Fibroblast of lung (primary cell): ENCODE measurements at regions not wholly inside any gene's neighbourhood (a gene's known extent, or its start where the extent isn't known, plus 50 kb on each side); places are given as distances from the start of the nearest gene placed in this dataset.

ENCODE experiments used
- DNase-seq, 2 donors: peaks; one replicate each; pipeline versions ENCODE4 v3.0.0 to v3.0.0-alpha.2; 2010; ENCODE audit warnings: low read depth in 2 of 2
- H2AFZ ChIP-seq: 2 replicates; pipeline ENCODE4 v1.5.1; 2012; ENCODE audit warnings: low read length, control low read depth, inconsistent platforms
- H3K27ac ChIP-seq: 2 replicates; pipeline ENCODE4 v1.5.1; 2011; ENCODE audit warnings: low read length, control low read depth; ENCODE audit not compliant: insufficient read depth
- H3K27me3 ChIP-seq: 2 replicates; pipeline ENCODE4 v1.5.1; 2011; ENCODE audit warnings: mild to moderate bottlenecking, low read length; ENCODE audit not compliant: control insufficient read depth, insufficient read depth
- H3K36me3 ChIP-seq: 2 replicates; pipeline ENCODE4 v1.5.1; 2011; ENCODE audit warnings: low read length; ENCODE audit not compliant: control insufficient read depth, insufficient read depth
- H3K4me1 ChIP-seq: 2 replicates; pipeline ENCODE4 v1.5.1; 2011; ENCODE audit warnings: low read length; ENCODE audit not compliant: control insufficient read depth, insufficient read depth; ENCODE audit errors: extremely low read depth
- H3K4me2 ChIP-seq: 2 replicates; pipeline ENCODE4 v1.5.1; 2011; ENCODE audit warnings: low read length, control low read depth; ENCODE audit not compliant: insufficient read depth; ENCODE audit errors: extremely low read depth
- H3K4me3 ChIP-seq, 4 experiments: fragments of 200-600 bp in 1 of 4; sonication (generic) in 1 of 4; replicated peaks in 1 of 4; 2 replicates each; pipeline ENCODE4 v1.5.1; 2011 to 2016; ENCODE audit warnings: low read length in 4 of 4, low read depth in 3 of 4, mild to moderate bottlenecking in 3 of 4, control low read depth in 2 of 4, inconsistent platforms in 1 of 4, mixed read lengths in 1 of 4; ENCODE audit not compliant: insufficient read depth in 1 of 4; ENCODE audit errors: control extremely low read depth in 1 of 4
- H3K79me2 ChIP-seq: 2 replicates; pipeline ENCODE4 v1.5.1; 2012; ENCODE audit warnings: mild to moderate bottlenecking, low read length, inconsistent platforms; ENCODE audit not compliant: control insufficient read depth, insufficient read depth
- H3K9ac ChIP-seq: 2 replicates; pipeline ENCODE4 v1.5.1; 2011; ENCODE audit warnings: mild to moderate bottlenecking, low read length, control low read depth; ENCODE audit not compliant: insufficient read depth
- H3K9me3 ChIP-seq: 2 replicates; pipeline ENCODE4 v1.5.1; 2012; ENCODE audit warnings: low read depth, low read length; ENCODE audit not compliant: control insufficient read depth, insufficient read depth
- H4K20me1 ChIP-seq: 2 replicates; pipeline ENCODE4 v1.5.1; 2011; ENCODE audit warnings: low read length; ENCODE audit not compliant: control insufficient read depth, insufficient read depth; ENCODE audit errors: extremely low read depth
- EZH2 ChIP-seq: IDR thresholded peaks from 2 replicates; pipeline ENCODE4 v1.5.1; 2012; ENCODE audit warnings: low read length, control low read depth, mild to moderate bottlenecking; ENCODE audit errors: missing control alignments
- TF ChIP-seq, protein P1 (sequence below), 2 donors: IDR thresholded peaks in 1 of 2; conservative IDR thresholded peaks in 1 of 2; 1 replicate in 1 of 2; 2 replicates in 1 of 2; pipeline ENCODE4 v1.5.1; 2011 to 2012; ENCODE audit warnings: low read length in 2 of 2, control low read depth in 1 of 2, inconsistent platforms in 1 of 2, low read depth in 1 of 2, mild to moderate bottlenecking in 1 of 2

DNA sequence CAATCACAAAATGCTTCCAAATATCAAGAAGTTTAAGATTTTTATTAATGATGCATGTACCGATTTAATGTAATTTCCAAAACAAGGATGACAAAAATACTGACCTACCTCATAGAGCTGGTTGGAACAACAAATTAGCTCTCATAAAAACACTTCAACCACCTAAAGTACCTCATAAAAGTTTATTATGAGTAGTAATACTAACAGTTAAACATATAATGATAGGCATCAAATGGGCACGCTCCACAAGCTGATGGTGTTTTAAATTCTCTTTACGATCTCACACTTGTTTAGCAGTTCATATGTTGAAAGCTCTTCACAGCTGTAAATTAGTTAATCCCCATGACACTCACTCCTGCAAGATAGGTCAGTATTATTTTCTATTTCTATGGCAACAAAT lies 150.0 kb upstream of the KIF2A start:
- Histone ChIP-seq H2AFZ (no peak overlapping the region), H3K9me3 (no peaks in the 10 kb centered on the region), H3K27me3 (no peaks in the 10 kb centered on the region), H3K27ac (no peak overlapping the region), H3K9ac (no peak overlapping the region), H3K4me3 (no peak overlapping the region), H3K4me1 (no peaks in the 10 kb centered on the region), H3K79me2 (no peaks in the 10 kb centered on the region), H3K4me2 (no peak overlapping the region), H3K36me3 (no peaks in the 10 kb centered on the region), H4K20me1 (no peaks in the 10 kb centered on the region)
- TF ChIP-seq, protein P1, sequence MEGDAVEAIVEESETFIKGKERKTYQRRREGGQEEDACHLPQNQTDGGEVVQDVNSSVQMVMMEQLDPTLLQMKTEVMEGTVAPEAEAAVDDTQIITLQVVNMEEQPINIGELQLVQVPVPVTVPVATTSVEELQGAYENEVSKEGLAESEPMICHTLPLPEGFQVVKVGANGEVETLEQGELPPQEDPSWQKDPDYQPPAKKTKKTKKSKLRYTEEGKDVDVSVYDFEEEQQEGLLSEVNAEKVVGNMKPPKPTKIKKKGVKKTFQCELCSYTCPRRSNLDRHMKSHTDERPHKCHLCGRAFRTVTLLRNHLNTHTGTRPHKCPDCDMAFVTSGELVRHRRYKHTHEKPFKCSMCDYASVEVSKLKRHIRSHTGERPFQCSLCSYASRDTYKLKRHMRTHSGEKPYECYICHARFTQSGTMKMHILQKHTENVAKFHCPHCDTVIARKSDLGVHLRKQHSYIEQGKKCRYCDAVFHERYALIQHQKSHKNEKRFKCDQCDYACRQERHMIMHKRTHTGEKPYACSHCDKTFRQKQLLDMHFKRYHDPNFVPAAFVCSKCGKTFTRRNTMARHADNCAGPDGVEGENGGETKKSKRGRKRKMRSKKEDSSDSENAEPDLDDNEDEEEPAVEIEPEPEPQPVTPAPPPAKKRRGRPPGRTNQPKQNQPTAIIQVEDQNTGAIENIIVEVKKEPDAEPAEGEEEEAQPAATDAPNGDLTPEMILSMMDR (conservative IDR thresholded peaks at IDR 0.05 in 1 of 2, IDR thresholded peaks at IDR 0.05 in 1 of 2; ENCODE audit: low read depth in 1 of 2, low read length in 2 of 2) = no peak
- no peak for TF ChIP-seq EZH2
- DNase-seq = no peak

- Histone ChIP-seq H3K9ac (no peak overlapping the region), H3K9me3 (no peaks in the 10 kb centered on the region), H3K79me2 (no peaks in the 10 kb centered on the region), H3K4me1 (no peaks in the 10 kb centered on the region), H3K4me3 (no peak overlapping the region), H3K27me3 (no peaks in the 10 kb centered on the region), H3K27ac (no peak overlapping the region), H4K20me1 (no peaks in the 10 kb centered on the region), H3K36me3 (no peaks in the 10 kb centered on the region), H3K4me2 (no peak overlapping the region), H2AFZ (no peak overlapping the region)
- no peak for TF ChIP-seq EZH2
- TF ChIP-seq, protein P1 (conservative IDR thresholded peaks at IDR 0.05 in 1 of 2, IDR thresholded peaks at IDR 0.05 in 1 of 2; ENCODE audit: low read depth in 1 of 2, low read length in 2 of 2) = no peak
- no peak for DNase-seq
Observed at GRCh38 chr5:62167561-62168057, 138.4 kb upstream of the KIF2A start.

GRCh38 chr5:62168506-62169281 lies 137.3 kb upstream of the KIF2A start:
- H4K20me1 ChIP-seq = no peaks in the 10 kb centered on the region
- no peaks in the 10 kb centered on the region for H3K36me3 ChIP-seq
- H3K9ac ChIP-seq = no peak overlapping the region
- TF ChIP-seq, protein P1 (conservative IDR thresholded peaks at IDR 0.05 in 1 of 2, IDR thresholded peaks at IDR 0.05 in 1 of 2; ENCODE audit: low read depth in 1 of 2, low read length in 2 of 2) = no peak
- no peak for TF ChIP-seq EZH2
- no peak overlapping the region for H3K4me3 ChIP-seq
- DNase-seq = no peak
- no peak overlapping the region for H3K4me2 ChIP-seq
- no peaks in the 10 kb centered on the region for H3K9me3 ChIP-seq
- no peak overlapping the region for H2AFZ ChIP-seq
- no peaks in the 10 kb centered on the region for H3K79me2 ChIP-seq
- no peaks in the 10 kb centered on the region for H3K27me3 ChIP-seq
- H3K4me1 ChIP-seq = no peaks in the 10 kb centered on the region
- H3K27ac ChIP-seq = no peak overlapping the region
